HG03103 (cell line): ENCODE measurements at regions not wholly inside any gene's neighbourhood (a gene's known extent, or its start where the extent isn't known, plus 50 kb on each side); places are given as distances from the start of the nearest gene placed in this dataset.
"Not testable (repeated sequence)": the region's sequence is repeated elsewhere in the genome, so short reads cannot be mapped to it uniquely, and the experiment has no call there.

Experiments used
- ATAC-seq: cut with Tn5 transposase; IDR thresholded peaks from one replicate; pipeline ENCODE4 v1.9.1; 2021; ENCODE audit warnings: low read depth; ENCODE audit not compliant: unreplicated experiment

DNA sequence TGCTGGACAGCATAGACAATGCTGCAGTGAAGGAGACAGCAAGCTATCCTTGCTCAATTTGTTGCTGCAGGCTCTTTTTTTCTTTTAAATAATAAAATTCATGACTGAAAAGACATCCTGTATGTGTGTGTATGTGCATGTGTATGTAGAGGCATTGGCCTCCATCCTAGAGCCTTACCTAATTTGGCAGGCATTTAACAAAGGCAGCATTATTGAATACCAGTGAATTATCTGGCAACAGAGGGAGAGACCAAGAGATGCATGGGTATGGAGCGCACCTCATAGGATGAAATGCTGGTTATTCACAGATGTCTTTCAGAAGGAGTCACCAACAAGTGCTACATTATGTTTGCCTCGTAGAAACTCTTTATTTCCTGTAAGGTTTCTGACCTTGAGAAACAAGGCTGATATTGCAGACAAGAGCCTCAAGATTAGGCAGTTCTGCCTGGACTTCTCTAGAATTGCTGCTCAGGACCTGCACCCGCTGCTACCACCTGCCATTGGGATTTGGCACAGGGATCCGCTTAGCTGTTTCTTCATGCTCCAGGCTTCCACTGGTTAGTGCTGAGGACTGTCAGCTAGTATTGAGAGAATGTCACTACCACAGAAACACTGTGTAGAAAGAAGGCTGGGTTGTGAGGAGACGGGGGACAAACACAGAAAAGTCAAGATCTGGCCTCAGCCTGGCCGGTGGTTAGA is 247.7 kb upstream of the RFX3 start:
- no peak for ATAC-seq

DNA sequence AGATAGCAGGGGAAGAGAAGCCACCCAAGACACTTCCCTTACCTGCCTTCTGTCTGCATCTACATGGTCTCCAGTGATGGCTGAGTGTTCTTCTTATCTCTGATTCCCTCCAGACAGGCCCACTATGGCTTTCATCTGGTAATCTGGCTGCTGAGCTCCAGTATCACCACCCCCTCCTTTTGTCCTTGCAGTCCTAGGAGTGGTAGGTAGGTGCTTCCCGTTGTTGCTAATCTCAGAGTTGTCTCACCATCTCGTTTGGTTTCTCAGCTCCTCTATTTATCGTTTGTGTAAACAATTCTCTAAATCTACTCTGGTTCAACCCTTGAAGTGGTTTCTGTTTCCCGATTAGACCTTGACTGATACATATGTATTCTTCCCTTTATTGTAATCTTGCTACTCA is 243.8 kb upstream of the RFX3 start:
- ATAC-seq = no peak

DNA sequence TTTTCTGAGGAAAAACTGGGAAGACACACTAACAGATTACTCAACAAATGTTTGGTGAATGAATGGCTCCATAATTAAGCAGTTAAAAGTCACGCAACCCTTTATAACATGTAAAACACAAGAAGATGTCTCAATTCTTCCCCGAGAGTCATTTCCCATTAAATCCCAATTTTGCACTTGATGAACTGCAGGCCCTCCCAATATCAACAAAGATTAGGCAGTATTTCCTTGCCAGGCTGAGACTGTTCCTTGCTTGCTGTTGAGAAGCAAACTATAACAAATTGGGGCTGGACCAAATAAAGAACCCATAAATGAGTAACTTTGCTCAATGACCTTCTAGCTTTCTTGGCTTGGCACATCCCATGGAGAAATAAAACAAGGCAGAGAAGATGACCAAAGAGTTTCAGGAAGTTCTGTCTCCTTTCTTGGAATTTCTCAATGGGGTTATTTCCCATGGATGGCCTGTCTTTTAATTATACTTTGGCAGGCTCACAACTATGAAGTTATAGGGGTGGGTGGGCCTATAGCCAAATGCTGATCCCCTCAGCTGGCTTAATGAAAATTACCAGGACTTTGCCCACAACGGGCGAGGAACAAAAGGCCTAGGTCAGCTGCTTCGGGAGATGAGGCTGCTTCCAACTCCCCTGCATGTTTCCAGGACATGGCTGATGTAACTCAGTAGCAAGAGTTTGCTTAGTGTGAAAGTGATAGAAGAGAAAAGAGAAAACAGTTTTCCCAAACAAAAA is 243.1 kb upstream of the RFX3 start:
- no peak for ATAC-seq

DNA sequence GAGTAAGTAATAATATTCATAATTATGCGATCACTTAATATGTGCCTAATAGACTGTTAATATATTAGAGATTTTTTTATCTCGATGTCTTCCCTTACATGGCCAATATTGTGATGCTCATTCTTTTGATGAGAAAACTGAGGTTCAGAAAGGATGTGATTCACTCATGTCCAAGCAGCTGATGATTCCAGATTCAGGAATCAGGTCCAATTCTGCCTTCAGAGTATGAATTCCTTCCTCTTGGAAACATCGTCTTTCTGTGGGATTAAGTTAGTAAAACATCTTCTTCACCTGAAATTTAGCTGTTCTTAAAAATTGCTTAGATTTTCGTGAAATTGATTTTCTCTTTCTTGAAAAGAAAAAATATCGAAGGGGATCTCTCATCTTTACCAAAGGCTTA is 242.5 kb upstream of the RFX3 start:
- ATAC-seq = no peak

DNA sequence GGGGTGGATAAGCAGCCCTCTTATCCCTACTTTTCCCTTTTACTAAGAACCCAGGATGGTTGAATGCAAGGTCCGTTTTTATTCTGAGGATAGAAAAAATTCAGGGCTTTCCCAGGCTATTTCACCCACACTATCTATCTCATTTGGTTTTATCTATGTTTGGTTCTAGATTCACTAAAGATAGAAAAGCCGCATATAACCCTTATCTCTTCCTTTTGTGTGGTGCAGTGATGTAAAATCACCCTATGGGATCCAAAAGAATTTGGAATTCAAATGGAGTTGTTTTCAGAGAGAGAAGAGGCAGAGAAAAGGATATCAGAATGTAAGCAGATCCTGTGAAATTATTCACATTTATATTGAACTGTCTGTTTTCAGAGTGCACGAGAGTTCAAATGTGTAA is 236.3 kb upstream of the RFX3 start:
- ATAC-seq = no peak

DNA sequence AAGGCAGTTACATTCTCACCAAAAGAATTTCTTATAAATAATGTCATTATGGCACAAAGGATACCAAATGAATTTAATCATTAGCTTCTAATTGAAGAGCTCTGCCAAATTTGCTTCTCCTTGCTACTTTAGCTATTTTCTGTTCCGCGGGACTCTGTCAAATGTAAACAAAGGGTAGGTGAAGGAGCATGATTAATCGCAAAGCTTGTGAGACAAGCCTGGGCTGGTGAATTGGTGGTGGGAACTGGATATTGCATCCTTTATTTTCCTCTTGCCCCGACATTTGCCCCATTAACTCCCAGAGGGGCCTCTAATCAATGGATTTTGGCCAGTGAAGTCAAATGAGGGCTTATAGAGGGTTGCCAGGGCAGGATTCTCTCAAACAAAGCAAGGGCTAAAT is 234.2 kb upstream of the RFX3 start:
- ATAC-seq = no peak

DNA sequence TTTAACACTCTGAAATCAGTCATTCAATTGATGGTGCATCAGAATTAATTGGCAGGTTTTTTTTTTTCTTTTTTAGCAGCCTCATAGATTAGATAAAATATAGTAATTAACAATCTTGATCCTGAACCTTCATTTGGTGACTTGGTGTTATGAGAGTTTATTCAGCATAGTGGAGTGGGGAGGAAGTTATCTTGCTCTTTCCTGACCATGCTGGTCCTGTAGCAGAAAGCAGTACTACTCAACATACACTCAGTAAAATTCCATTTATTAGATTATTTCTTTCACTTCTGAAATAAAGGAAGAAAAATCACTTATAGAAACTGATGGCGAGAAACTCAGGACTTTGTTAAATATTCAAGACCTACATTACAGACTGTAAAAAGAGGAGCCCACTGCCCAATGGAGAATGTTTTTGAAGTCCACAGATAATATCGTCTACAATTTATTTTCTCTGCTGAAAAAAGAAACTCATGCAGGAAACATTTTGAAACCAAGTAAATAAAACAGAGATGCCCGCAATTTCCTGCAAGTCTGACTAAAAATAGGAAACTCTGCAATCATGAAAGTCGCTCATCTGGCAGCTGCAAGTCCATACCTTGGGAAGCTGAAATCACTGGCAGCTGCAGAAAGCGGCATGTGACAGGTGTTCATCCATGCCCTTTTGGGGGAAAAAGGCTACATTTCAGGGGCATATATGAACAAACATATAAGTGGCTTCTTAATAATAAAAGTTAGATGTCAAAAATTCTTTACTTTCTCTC is 233.2 kb upstream of the RFX3 start:
- no peak for ATAC-seq

DNA sequence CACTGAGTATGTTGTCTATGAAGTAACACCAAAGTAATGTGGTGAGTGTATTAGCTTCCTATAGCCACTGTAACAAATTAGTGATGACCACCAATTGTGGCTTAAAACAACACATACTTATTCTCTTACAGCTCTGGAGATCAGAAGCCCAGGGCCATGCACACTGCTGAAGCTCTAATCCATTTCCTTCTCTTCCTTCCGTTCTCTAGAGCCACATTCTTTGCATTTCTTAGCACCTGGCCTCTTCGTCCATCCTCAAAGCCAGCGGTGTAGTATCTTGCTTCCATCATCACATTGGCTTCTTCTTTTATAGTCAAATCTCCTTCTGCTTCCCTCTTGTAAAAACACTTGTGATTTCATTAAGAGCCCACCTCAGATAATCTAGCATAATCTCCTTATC is 230.3 kb upstream of the RFX3 start:
- ATAC-seq = no peak

DNA sequence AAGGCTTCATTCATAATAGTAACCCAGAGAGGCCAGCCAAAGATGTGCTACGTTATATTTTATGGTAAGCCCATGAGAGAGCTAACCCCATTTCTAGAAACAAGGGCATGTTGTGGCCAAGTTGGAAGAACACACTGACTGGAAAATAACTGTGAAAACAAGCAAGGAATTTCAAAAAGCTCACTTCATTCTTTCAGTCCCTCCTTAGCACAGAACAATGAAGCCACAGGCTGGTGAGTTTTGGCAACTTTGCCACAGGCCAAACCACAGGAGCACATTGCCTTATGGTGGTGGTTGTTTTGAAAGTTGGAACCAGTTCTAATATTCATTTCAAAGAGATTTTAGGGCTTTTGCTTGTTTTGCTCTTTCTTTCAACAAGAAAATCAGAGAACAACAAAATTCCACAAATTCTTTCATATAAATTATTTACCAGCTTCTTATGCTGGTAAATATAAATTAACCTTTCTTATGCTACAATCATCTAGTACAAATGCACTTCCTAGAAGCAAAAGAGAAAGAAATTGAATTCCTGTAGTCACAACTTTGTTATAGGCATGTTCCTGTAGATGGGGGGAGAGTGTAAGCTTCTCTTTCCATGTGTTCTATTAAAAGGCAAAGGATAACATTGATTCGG is 225.4 kb upstream of the RFX3 start:
- ATAC-seq = no peak

DNA sequence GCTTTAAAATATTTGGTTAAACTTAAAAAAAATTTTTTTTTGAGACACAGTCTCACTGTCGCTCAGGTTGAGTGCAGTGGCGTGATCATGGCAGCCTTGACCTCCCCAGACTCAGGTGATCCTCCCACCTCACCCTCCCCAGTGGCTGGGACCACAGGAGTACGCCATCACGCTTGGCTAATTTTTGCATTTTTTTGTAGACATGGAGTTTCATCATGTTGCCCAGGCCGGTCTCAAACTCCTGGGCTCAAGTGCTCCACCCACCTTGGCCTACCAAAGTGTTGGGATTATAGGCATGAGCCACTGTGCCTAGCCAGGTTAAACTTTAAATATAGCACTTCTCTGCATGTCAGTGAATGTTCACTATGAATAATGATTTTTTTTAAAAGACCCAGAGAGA is 224.5 kb upstream of the RFX3 start:
- ATAC-seq = no peak

DNA sequence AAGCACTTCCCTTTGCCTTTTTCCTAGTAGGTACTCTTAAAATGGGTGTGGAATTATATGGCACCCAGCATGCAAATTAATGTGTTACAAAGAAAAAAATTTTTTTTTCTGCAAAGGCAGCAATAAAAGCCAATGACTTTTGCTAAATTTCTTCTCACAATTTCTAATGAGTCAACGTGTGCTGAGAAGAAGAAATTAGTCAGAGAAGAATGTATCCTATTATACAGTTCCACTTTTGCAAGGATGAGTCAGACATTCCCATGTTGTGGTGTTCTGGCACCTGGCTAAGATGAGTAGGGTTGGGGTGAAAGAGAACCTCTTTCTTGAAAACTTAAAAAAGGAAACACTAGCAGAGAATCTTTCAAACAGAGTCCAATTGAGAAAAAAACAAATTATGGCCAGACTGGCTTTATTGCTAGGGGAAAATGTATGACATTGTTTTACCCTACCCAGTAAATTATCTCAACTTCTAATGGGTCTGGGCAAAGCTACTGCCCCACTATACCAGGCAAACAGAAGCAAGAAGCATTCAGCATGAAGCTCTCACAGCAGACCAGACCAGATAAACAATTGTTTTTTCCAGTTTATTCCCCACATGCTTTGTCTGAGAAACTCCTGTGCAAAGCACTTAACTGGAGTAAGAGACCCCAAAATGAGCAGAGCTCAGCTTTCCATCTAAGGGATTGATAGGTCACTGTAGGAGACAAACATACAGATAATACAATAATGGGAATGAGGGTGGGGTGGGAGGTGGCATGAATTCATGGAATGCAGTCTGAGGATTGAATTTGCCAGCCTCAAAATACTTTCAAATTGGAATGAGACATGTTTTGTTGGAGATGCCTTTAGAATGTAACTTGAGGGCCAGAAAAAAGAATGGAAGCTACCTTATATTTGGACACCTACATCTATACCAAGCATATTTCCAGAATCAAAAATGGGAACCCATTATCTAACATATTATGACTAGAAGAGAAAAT is 220.8 kb upstream of the RFX3 start:
- no peak for ATAC-seq

DNA sequence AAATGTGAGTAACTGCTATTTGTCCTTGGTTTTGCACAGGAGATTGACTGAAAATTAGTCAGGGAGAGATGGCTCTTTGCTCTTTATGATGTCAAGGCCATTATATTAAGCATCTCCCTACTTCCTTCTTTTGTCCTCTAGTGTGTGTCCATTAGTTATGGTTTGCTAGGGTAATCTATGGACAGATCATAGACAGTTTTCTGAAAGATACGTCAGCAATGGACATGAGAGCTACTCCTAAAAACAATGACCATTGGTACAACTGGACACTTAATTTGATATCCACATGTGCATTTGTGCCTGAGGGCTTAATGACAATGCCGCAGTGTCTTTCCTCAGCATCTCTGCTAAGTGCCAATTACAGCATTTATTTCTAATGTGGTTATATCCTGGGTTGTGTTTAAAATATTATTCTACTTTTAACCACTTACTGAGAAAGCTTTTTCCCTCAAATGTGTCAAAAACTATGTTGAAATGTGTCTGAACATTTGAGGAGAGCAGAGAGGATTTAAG is 218.2 kb upstream of the RFX3 start:
- no peak for ATAC-seq

DNA sequence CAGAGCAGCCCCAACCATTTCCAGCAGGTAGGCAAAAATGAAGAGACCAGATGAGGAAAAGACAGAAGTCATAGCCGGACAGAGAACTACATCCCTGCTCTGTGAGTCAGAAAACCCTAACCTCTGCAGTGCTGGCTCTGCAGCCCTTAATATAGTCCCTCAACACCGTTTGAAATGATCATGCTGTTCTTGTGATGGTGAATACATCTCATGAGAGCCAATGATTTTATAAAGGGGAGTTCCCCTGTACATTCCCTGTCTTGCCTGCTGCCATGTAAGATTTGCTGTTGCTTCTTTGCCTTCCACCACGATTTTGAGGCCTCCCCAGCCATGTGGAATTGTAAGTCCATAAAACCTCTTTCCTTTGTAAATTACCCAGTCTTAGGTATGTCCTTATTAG is 216.8 kb upstream of the RFX3 start:
- no peak for ATAC-seq

DNA sequence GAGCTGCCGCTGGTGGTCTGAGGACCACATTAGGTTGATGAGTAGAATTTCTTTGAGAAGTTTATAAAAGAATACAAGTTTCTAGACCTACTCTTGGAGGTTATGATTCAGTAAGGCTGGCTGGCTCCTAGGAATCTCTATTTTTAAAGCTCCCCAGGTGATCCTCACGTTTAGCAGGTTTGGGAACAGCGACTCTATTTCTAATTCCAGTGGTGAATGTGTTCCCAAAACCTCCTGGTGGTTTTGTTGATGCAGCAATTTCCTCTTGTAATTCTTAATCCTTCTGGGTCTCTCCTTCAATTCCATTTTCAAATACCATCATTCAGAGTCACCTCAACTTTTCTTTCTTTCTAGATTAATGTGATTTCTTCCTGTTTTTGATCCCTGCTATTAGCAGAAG is 215.9 kb upstream of the RFX3 start:
- ATAC-seq = no peak

DNA sequence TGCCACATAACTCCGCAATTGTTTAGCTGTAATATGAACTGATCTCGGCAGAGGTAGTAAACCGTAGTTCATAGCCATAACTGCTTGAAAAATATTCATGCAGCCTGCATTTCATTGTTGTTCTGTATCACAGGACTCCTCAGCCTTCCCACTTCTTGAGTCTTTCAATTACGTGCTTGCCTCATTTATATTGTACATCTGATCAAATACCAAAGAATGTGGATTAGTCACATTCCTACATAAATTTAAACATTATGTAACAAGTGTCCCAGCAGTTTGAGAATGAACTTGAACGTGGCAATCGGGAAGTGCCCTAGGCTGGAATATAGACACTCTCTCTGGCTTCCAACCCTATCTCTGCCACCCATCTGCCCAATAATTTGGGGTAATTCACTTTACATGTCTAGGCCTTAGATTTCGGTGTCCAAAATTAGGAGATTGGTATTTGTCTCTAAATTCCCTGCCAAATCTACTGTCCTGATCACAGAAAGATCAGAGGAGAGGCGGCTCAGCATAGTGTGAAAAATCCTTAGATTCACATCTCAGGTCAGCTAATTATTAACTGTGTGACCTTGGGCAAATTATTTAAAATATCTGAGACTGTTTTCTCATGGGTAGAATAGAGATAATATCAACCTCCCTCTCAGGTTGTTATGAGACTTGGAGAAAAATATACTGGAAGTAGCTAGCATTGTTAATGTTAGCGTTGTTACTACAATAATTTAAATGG is 215.1 kb upstream of the RFX3 start:
- ATAC-seq = no peak

DNA sequence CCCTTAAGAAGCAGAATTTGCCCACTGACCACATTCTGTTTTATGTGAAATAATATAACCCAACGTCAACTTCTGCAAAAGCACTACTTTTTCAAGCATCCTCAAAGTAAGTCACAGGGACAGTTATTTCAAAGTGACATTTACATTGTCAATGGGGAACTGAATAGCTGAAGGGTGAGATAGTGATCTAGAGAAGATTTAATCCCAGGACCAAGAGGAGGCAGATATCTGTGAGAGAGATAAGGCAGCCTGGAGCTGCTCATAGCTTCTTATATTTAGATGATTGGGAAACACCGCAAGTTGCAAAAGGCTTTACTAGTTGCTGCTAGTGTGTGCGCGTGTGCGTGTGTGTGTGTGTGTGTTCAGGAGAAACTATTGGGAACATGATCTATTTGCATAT is 210.4 kb upstream of the RFX3 start:
- no peak for ATAC-seq

DNA sequence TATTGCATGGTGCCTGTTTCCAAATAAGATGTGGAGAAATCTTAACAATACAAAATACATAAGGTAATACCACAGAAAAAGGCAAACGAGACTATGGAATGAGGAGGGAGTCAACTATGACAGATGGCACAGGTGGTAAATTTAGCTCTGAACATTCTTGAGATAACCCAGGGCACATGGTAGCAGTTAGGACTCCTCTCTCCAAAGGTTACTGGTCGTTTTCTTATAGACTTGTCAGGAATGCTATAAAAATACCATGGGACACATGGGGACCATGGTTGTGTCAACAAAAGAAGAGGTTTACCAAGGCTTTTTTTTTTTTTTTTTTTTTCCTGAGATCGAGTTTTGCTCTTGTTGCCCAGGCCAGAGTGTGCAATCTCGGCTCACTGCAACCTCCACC is 209.4 kb upstream of the RFX3 start:
- ATAC-seq = no peak

DNA sequence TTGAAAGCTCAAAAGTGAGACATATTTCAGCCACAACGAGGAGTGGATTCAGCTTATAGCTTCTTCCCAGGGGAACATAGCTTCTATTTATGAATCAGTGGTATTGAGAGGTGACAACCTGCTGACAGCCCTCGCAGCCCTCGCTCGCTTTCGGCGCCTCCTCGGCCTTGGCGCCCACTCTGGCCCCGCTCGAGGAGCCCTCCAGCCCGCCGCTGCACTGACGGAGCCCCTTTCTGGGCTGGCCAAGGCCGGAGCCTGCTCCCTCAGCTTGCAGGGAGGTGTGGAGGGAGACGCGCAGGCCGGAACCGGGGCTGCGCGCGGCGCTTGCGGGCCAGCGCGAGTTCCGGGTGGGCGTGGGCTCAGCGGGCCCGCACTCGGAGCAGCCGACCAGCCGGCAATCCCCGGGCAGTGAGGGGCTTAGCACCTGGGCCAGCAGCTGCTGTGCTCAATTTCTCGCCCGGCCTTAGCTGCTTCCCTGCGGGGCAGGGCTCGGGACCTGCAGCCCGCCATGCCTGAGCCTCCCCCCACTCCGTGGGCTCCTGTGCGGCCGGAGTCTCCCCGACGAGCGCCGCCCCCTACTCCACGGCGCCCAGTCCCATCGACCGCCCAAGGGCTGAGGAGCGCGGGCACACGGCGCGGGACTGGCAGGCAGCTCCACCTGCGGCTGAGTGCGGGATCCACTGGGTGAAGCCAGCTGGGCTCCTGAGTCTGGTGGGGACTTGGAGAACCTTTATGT is 207.9 kb upstream of the RFX3 start:
- ATAC-seq = not testable (repeated sequence)

DNA sequence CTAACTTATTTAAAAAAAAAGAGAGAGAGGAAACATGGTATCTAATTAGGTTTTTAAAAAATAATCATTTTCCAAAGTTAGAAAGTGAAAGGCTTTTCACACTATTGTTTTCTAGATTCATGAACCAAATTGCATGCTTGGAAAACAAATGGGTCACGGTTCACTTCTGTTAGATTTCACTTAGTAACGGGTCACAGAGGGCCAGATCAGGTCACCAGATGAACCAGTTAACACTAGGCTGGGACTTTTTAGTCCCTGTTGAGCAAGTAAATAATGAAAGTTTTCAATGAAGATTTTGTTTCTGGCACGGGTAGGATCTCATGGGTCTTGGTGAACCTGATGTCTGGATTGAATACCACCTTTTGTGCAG is 207.2 kb upstream of the RFX3 start:
- ATAC-seq = no peak
